ENCODE measurements at regions not wholly inside any gene's neighbourhood (a gene's known extent, or its start where the extent isn't known, plus 50 kb on each side); places are given as distances from the start of the nearest gene placed in this dataset.

GRCh38 chr15:35768949-35769348 lies 223.0 kb upstream of the DPH6 start:
- ChIA-PET POLR2A (no interaction called here), RAD21 (ENCODE audit: low non-redundant PET in 1 of 2, low total read pairs in 2 of 2, uncharacterized antibody in 2 of 2, unreplicated experiment in 2 of 2) (no interaction called here), CTCF (no interaction called here)
- Histone ChIP-seq H3K27ac (ENCODE audit: low read depth, low read length) (no peak overlapping the region), H3K9ac (ENCODE audit: low read length) (no peak overlapping the region), H3K4me1 (ENCODE audit: control insufficient read depth in 1 of 2, insufficient read depth in 2 of 2, low read length in 2 of 2) (no peaks in the 10 kb centered on the region), H3K27me3 (ENCODE audit: insufficient read depth, low read length) (no peaks in the 10 kb centered on the region), H4K20me1 (ENCODE audit: insufficient read depth) (no peaks in the 10 kb centered on the region), H3K79me2 (ENCODE audit: insufficient read depth, low read length) (no peaks in the 10 kb centered on the region), H3K9me3 (ENCODE audit: control insufficient read depth in 1 of 2, insufficient read depth in 1 of 2, low read depth in 1 of 2, low read length in 2 of 2) (no peaks in the 10 kb centered on the region), H3K36me3 (ENCODE audit: control insufficient read depth in 1 of 2, insufficient read depth in 2 of 2, low read length in 2 of 2) (no peaks in the 10 kb centered on the region), H3K4me3 (replicated peaks in 1 of 2; ENCODE audit: low read depth in 1 of 2, low read length in 2 of 2) (no peak overlapping the region), H3K9me2 (ENCODE audit: insufficient read depth) (no peaks in the 10 kb centered on the region), H2AFZ (ENCODE audit: low read depth, low read length, poor library complexity, severe bottlenecking) (no peak overlapping the region), H3K4me2 (ENCODE audit: low read length) (no peak overlapping the region)
- intact Hi-C loops (cut with micrococcal nuclease) = no loop called here
- BruUV-seq (replicated peaks) = no TSS peak
- TF ChIP-seq SIN3A (IDR thresholded peaks at IDR 0.05; ENCODE audit: low read depth) (no peak), ZBTB33 (IDR thresholded peaks at IDR 0.05; ENCODE audit: extremely low read depth, insufficient replicate concordance, low read length) (no peak), EGR1 (IDR thresholded peaks at IDR 0.05; ENCODE audit: low read depth) (no peak), FOSL1 (IDR thresholded peaks at IDR 0.05; ENCODE audit: low read depth) (no peak), TCF7L2 (IDR thresholded peaks at IDR 0.05; ENCODE audit: borderline replicate concordance, extremely low read depth, insufficient read depth, insufficient read length) (no peak), REST (IDR thresholded peaks at IDR 0.05; ENCODE audit: low read depth) (no peak), CTCF (IDR thresholded peaks at IDR 0.05 in 2 of 3, conservative IDR thresholded peaks at IDR 0.05 in 1 of 3; ENCODE audit: borderline replicate concordance in 1 of 3, insufficient read depth in 1 of 3, low read depth in 2 of 3, low read length in 2 of 3) (no peak)
- no peak for ATAC-seq
- no peak for DNase-seq (ENCODE audit: low read depth, low spot score)

Measured in HCT116 (cell line).